ENCODE measurements at regions not wholly inside any gene's neighbourhood (a gene's known extent, or its start where the extent isn't known, plus 50 kb on each side); places are given as distances from the start of the nearest gene placed in this dataset.

GRCh38 chr16:85210423-85211169 lies 98.3 kb upstream of the CIBAR2 start:
- Histone ChIP-seq H3K27me3 (ENCODE audit: control insufficient read depth, insufficient read depth, low read length) (no peaks in the 10 kb centered on the region), H3K9ac (ENCODE audit: low read depth, low read length) (no peak overlapping the region)

GRCh38 chr16:85211271-85211801 lies 99.1 kb upstream of the CIBAR2 start:
- Histone ChIP-seq H3K27me3 (ENCODE audit: control insufficient read depth, insufficient read depth, low read length) (no peaks in the 10 kb centered on the region), H3K9ac (ENCODE audit: low read depth, low read length) (no peak overlapping the region), H3K36me3 (ENCODE audit: control insufficient read depth, insufficient read depth, low read length) (no peaks in the 10 kb centered on the region), H3K9me3 (ENCODE audit: control insufficient read depth, insufficient read depth, low read length) (no peaks in the 10 kb centered on the region), H3K4me3 (ENCODE audit: low read depth, low read length) (no peak overlapping the region), H3K4me1 (ENCODE audit: control insufficient read depth, insufficient read depth, low read length) (peaks cover 3% of the 10 kb centered on the region)

More at GRCh38 chr16:85210423-85211169, 98.3 kb upstream of the CIBAR2 start:
- Histone ChIP-seq H3K4me1 (ENCODE audit: control insufficient read depth, insufficient read depth, low read length) (peaks cover 3% of the 10 kb centered on the region), H3K9me3 (ENCODE audit: control insufficient read depth, insufficient read depth, low read length) (no peaks in the 10 kb centered on the region), H3K36me3 (ENCODE audit: control insufficient read depth, insufficient read depth, low read length) (no peaks in the 10 kb centered on the region), H3K4me3 (ENCODE audit: low read depth, low read length) (no peak overlapping the region)

- no peak overlapping the region for H3K4me3 ChIP-seq (ENCODE audit: low read depth, low read length)
- no peak overlapping the region for H3K9ac ChIP-seq (ENCODE audit: low read depth, low read length)
- H3K9me3 ChIP-seq (ENCODE audit: control insufficient read depth, insufficient read depth, low read length): no peaks in the 10 kb centered on the region
- no peaks in the 10 kb centered on the region for H3K27me3 ChIP-seq (ENCODE audit: control insufficient read depth, insufficient read depth, low read length)
- peaks cover 3% of the 10 kb centered on the region for H3K4me1 ChIP-seq (ENCODE audit: control insufficient read depth, insufficient read depth, low read length)
- H3K36me3 ChIP-seq (ENCODE audit: control insufficient read depth, insufficient read depth, low read length): no peaks in the 10 kb centered on the region
Observed at GRCh38 chr16:85213926-85214675, 101.8 kb upstream of the CIBAR2 start.

GRCh38 chr16:85215478-85216118 lies 103.3 kb upstream of the CIBAR2 start:
- no peaks in the 10 kb centered on the region for H3K9me3 ChIP-seq (ENCODE audit: control insufficient read depth, insufficient read depth, low read length)
- H3K4me3 ChIP-seq (ENCODE audit: low read depth, low read length): no peak overlapping the region
- H3K9ac ChIP-seq (ENCODE audit: low read depth, low read length): no peak overlapping the region
- no peaks in the 10 kb centered on the region for H3K36me3 ChIP-seq (ENCODE audit: control insufficient read depth, insufficient read depth, low read length)
- H3K4me1 ChIP-seq (ENCODE audit: control insufficient read depth, insufficient read depth, low read length): peaks cover 2% of the 10 kb centered on the region
- no peaks in the 10 kb centered on the region for H3K27me3 ChIP-seq (ENCODE audit: control insufficient read depth, insufficient read depth, low read length)

- no peaks in the 10 kb centered on the region for H3K9me3 ChIP-seq (ENCODE audit: control insufficient read depth, insufficient read depth, low read length)
- no peaks in the 10 kb centered on the region for H3K36me3 ChIP-seq (ENCODE audit: control insufficient read depth, insufficient read depth, low read length)
- H3K27me3 ChIP-seq (ENCODE audit: control insufficient read depth, insufficient read depth, low read length): no peaks in the 10 kb centered on the region
- H3K9ac ChIP-seq (ENCODE audit: low read depth, low read length): no peak overlapping the region
- H3K4me1 ChIP-seq (ENCODE audit: control insufficient read depth, insufficient read depth, low read length): peaks cover 4% of the 10 kb centered on the region
- H3K4me3 ChIP-seq (ENCODE audit: low read depth, low read length): no peak overlapping the region
Observed at GRCh38 chr16:85216522-85217375, 104.5 kb upstream of the CIBAR2 start.

- Histone ChIP-seq H3K9ac (ENCODE audit: low read depth, low read length) (no peak overlapping the region), H3K4me1 (ENCODE audit: control insufficient read depth, insufficient read depth, low read length) (peaks cover 4% of the 10 kb centered on the region), H3K4me3 (ENCODE audit: low read depth, low read length) (no peak overlapping the region), H3K9me3 (ENCODE audit: control insufficient read depth, insufficient read depth, low read length) (no peaks in the 10 kb centered on the region), H3K27me3 (ENCODE audit: control insufficient read depth, insufficient read depth, low read length) (no peaks in the 10 kb centered on the region), H3K36me3 (ENCODE audit: control insufficient read depth, insufficient read depth, low read length) (no peaks in the 10 kb centered on the region)
Observed at GRCh38 chr16:85220125-85220839, 108.0 kb upstream of the CIBAR2 start.

GRCh38 chr16:85220964-85221731 lies 108.9 kb upstream of the CIBAR2 start:
- Histone ChIP-seq H3K4me1 (ENCODE audit: control insufficient read depth, insufficient read depth, low read length) (peaks cover 4% of the 10 kb centered on the region), H3K9me3 (ENCODE audit: control insufficient read depth, insufficient read depth, low read length) (no peaks in the 10 kb centered on the region), H3K27me3 (ENCODE audit: control insufficient read depth, insufficient read depth, low read length) (no peaks in the 10 kb centered on the region), H3K36me3 (ENCODE audit: control insufficient read depth, insufficient read depth, low read length) (no peaks in the 10 kb centered on the region), H3K9ac (ENCODE audit: low read depth, low read length) (no peak overlapping the region), H3K4me3 (ENCODE audit: low read depth, low read length) (no peak overlapping the region)

GRCh38 chr16:85221771-85222154 lies 109.5 kb upstream of the CIBAR2 start:
- H3K4me3 ChIP-seq (ENCODE audit: low read depth, low read length): no peak overlapping the region
- H3K36me3 ChIP-seq (ENCODE audit: control insufficient read depth, insufficient read depth, low read length): no peaks in the 10 kb centered on the region
- no peaks in the 10 kb centered on the region for H3K27me3 ChIP-seq (ENCODE audit: control insufficient read depth, insufficient read depth, low read length)
- H3K4me1 ChIP-seq (ENCODE audit: control insufficient read depth, insufficient read depth, low read length): peaks cover 4% of the 10 kb centered on the region
- H3K9ac ChIP-seq (ENCODE audit: low read depth, low read length): no peak overlapping the region
- H3K9me3 ChIP-seq (ENCODE audit: control insufficient read depth, insufficient read depth, low read length): no peaks in the 10 kb centered on the region

- Histone ChIP-seq H3K9ac (ENCODE audit: low read depth, low read length) (no peak overlapping the region), H3K36me3 (ENCODE audit: control insufficient read depth, insufficient read depth, low read length) (no peaks in the 10 kb centered on the region), H3K4me1 (ENCODE audit: control insufficient read depth, insufficient read depth, low read length) (peaks cover 4% of the 10 kb centered on the region), H3K4me3 (ENCODE audit: low read depth, low read length) (no peak overlapping the region), H3K9me3 (ENCODE audit: control insufficient read depth, insufficient read depth, low read length) (no peaks in the 10 kb centered on the region), H3K27me3 (ENCODE audit: control insufficient read depth, insufficient read depth, low read length) (no peaks in the 10 kb centered on the region)
Observed at GRCh38 chr16:85222155-85222863, 110.0 kb upstream of the CIBAR2 start.

- Histone ChIP-seq H3K4me3 (ENCODE audit: low read depth, low read length) (no peak overlapping the region), H3K4me1 (ENCODE audit: control insufficient read depth, insufficient read depth, low read length) (peaks cover 8% of the 10 kb centered on the region), H3K27me3 (ENCODE audit: control insufficient read depth, insufficient read depth, low read length) (no peaks in the 10 kb centered on the region), H3K36me3 (ENCODE audit: control insufficient read depth, insufficient read depth, low read length) (no peaks in the 10 kb centered on the region), H3K9me3 (ENCODE audit: control insufficient read depth, insufficient read depth, low read length) (no peaks in the 10 kb centered on the region), H3K9ac (ENCODE audit: low read depth, low read length) (no peak overlapping the region)
Observed at GRCh38 chr16:85225257-85225656, 113.0 kb upstream of the CIBAR2 start.

Data from iPS-15b (cell line).